ENCODE measurements at regions not wholly inside any gene's neighbourhood (a gene's known extent, or its start where the extent isn't known, plus 50 kb on each side); places are given as distances from the start of the nearest gene placed in this dataset.

DNA sequence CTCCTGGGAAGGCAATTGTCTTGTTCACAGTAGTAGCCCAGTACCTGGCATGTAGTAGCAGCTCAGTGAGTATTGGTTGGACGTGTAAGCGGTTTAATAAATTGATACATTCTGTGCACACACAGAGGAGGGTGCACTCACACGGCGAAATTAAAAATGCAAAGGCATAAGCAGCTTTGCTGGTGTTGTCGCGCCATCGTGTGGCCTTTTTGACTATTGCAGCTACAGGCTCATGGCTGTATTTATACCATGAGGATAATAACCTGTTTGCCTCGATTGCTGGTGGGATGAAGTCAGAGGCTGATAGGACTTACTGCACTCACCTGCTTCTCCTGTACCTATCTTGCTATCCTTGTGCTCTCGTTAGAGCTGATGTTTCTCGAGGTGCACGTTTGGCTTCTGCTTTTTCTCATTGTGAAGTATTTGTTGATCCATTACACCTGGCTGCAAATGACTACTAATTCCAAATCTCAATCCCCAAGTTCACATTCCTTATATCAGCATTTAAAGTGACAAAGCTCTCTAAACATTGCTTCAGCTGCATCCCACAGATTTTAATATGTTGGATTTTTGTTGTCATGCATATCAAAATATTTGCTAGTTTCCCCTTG, 61.5 kb downstream of the TBXT start:
- H3K36me3 ChIP-seq, result no peaks in the 10 kb centered on the region
- H3K27ac ChIP-seq, result no peak overlapping the region
- TF ChIP-seq, protein P1, sequence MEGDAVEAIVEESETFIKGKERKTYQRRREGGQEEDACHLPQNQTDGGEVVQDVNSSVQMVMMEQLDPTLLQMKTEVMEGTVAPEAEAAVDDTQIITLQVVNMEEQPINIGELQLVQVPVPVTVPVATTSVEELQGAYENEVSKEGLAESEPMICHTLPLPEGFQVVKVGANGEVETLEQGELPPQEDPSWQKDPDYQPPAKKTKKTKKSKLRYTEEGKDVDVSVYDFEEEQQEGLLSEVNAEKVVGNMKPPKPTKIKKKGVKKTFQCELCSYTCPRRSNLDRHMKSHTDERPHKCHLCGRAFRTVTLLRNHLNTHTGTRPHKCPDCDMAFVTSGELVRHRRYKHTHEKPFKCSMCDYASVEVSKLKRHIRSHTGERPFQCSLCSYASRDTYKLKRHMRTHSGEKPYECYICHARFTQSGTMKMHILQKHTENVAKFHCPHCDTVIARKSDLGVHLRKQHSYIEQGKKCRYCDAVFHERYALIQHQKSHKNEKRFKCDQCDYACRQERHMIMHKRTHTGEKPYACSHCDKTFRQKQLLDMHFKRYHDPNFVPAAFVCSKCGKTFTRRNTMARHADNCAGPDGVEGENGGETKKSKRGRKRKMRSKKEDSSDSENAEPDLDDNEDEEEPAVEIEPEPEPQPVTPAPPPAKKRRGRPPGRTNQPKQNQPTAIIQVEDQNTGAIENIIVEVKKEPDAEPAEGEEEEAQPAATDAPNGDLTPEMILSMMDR (IDR thresholded peaks at IDR 0.05), result peak; percentile 84
- DNase-seq, result peak; percentile 68
- no peaks in the 10 kb centered on the region for H3K27me3 ChIP-seq
- H3K4me1 ChIP-seq, result no peaks in the 10 kb centered on the region
- no peak overlapping the region for H3K4me3 ChIP-seq
- no peak overlapping the region for H3K9ac ChIP-seq (ENCODE audit: low read depth in 2 of 2, low read length in 2 of 2)
- intact Hi-C loops (cut with DNase I), result loop anchor here (2.0 to 10.0 kb wide), 2 partner anchors 221 to 381 kb away; no protein-coding TSS in a partner anchor
- no peaks in the 10 kb centered on the region for H3K9me3 ChIP-seq

DNA sequence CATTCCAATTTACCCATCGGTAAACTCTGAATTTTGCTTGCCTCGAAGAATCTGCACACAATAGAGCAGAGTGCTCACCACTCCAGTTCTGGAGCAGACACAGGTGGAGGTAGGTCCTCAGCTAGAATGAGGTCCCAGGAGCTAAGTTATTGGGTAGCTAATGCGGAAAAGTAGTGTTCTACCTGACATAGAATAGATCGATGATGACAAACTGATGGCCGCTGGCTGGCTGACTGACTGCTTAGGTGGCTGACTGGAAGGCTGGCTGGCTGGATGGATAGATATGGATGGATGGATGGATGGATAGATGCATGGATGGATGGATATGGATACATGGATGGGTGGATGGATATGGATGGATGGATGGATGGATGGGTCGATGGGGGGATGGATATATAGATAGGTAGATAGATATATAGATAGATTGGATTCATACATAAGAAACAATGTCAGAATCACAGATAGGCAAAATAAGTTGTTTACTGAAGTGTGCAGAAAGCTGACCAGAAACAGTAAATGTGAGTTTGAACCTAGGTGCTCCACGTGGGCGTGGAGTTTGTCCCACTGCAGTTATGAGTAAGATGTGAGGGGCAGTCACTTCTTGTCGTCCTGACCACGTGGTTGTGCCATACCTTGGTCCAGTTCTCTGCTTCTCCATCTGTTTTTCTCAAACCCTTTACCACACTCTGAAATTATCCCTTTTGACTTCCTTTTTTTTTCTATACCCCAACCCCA, 62.1 kb downstream of the TBXT start:
- no peak overlapping the region for H3K9ac ChIP-seq (ENCODE audit: low read depth in 2 of 2, low read length in 2 of 2)
- H3K4me1 ChIP-seq, result no peaks in the 10 kb centered on the region
- H3K27ac ChIP-seq, result no peak overlapping the region
- DNase-seq, result no peak
- no peaks in the 10 kb centered on the region for H3K27me3 ChIP-seq
- H3K36me3 ChIP-seq, result no peaks in the 10 kb centered on the region
- no peak overlapping the region for H3K4me3 ChIP-seq
- intact Hi-C loops (cut with DNase I), result loop anchor here (2.0 to 10.0 kb wide), 2 partner anchors 221 to 381 kb away; no protein-coding TSS in a partner anchor
- TF ChIP-seq, protein P1 (IDR thresholded peaks at IDR 0.05), result no peak
- no peaks in the 10 kb centered on the region for H3K9me3 ChIP-seq

DNA sequence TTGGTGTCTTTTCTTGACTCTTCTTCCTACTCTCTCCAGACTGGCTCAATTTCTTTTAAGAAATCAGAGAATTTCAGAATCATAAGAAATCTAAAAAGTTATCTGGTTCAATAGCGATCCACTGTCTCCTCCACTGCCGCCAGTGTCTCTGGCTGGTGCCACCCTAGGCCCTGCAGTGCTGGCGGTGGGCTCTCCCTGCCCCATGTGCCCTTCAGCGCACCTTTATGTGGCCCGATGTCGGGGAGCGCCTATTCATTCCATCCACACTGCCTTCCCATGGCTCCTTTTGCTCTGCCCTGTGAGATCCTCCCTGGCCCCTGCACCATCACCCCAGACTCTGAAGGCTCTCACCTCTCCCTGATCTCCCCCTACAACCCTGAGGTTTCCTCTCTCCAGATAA, 62.8 kb downstream of the TBXT start:
- TF ChIP-seq, protein P1 (IDR thresholded peaks at IDR 0.05), result no peak
- intact Hi-C loops (cut with DNase I), result loop anchor here (10.0 kb wide), 1 partner anchor 380 kb away; no protein-coding TSS in a partner anchor
- no peak overlapping the region for H3K4me3 ChIP-seq

DNA sequence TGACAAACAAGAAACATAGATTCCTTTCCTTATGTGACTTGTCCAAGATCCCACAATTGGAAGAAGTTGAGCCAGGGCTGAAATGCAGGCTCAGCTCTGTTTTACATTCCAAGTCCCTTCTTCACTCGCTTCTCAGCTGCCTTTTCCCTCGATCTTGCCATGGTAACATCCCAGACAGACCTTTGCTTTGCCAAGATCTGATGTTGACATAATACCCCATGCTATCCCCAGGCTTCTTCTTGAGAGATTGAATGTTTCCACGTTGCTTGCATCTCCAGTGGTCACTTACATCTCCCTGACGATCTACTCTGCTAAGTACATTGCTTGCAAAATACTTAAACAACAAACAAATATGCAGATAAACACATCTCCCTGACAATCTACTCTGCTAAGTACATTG, 63.5 kb downstream of the TBXT start:
- no peak for DNase-seq
- Histone ChIP-seq H3K27ac (no peak overlapping the region), H3K4me1 (no peaks in the 10 kb centered on the region), H3K4me3 (no peak overlapping the region), H3K27me3 (no peaks in the 10 kb centered on the region), H3K9ac (ENCODE audit: low read depth in 2 of 2, low read length in 2 of 2) (no peak overlapping the region), H3K36me3 (no peaks in the 10 kb centered on the region), H3K9me3 (no peaks in the 10 kb centered on the region)
- TF ChIP-seq, protein P1 (IDR thresholded peaks at IDR 0.05), result no peak
- intact Hi-C loops (cut with DNase I), result loop anchor here (10.0 kb wide), 1 partner anchor 379 kb away; no protein-coding TSS in a partner anchor

More for the DNA sequence above, 62.8 kb downstream of the TBXT start:
- Histone ChIP-seq H3K4me1 (no peaks in the 10 kb centered on the region), H3K27ac (no peak overlapping the region), H3K36me3 (no peaks in the 10 kb centered on the region), H3K27me3 (no peaks in the 10 kb centered on the region), H3K9me3 (no peaks in the 10 kb centered on the region), H3K9ac (ENCODE audit: low read depth in 2 of 2, low read length in 2 of 2) (no peak overlapping the region)
- DNase-seq, result no peak

DNA sequence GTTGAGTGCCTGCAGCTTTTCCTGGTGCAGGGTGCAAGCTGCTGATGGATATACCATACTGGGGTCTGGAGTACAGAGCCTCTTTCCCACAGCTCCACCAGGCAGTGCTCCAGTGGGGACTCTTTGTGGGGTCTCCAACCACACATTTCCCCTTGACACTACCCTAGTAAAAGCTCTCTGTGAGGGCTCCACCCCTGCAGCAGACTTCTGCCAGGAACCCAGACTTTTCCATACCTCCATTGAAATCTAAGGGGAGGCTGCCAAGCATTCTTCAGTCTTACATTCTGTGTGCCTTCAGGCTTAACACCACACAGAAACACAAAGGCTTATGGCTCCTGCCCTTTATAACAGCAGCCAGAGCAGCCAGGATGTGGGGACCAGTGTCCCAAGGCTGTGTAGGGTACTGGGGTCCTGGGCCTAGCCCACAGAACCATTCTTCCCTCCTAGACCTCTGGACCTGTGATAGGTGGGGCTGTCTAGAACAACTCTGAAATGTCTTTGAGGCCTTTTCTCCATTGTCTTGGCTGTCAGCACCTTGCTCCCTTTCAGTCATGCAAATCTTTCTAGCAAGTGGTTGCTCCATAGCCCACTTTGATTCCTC, 65.7 kb downstream of the TBXT start:
- intact Hi-C loops (cut with DNase I), result loop anchor here (10.0 kb wide), 1 partner anchor 377 kb away; no protein-coding TSS in a partner anchor
- no peak overlapping the region for H3K9ac ChIP-seq (ENCODE audit: low read depth in 2 of 2, low read length in 2 of 2)

More for the DNA sequence above, 65.7 kb downstream of the TBXT start:
- TF ChIP-seq, protein P1 (IDR thresholded peaks at IDR 0.05), result no peak
- Histone ChIP-seq H3K9me3 (no peaks in the 10 kb centered on the region), H3K4me3 (no peak overlapping the region), H3K36me3 (no peaks in the 10 kb centered on the region), H3K27me3 (no peaks in the 10 kb centered on the region), H3K4me1 (no peaks in the 10 kb centered on the region), H3K27ac (no peak overlapping the region)
- DNase-seq, result no peak

All from colonic mucosa (tissue), 4 donors.